ENCODE measurements at regions not wholly inside any gene's neighbourhood (a gene's known extent, or its start where the extent isn't known, plus 50 kb on each side); places are given as distances from the start of the nearest gene placed in this dataset.

- H3K4me3 Mint-ChIP-seq: no peak overlapping the region
- peaks cover 0 to 6% (median 2%) of the 10 kb centered on the region in 3 donors for H3K27me3 Mint-ChIP-seq (ENCODE audit: low read depth in 3 of 3)
- no peak for DNase-seq
- H3K4me1 Mint-ChIP-seq: peaks cover 0 to 1% of the 10 kb centered on the region in 2 donors
- H3K9me3 Mint-ChIP-seq: peaks cover 0 to 7% (median 0%) of the 10 kb centered on the region in 6 donors
- no peaks in the 10 kb centered on the region for H3K36me3 Mint-ChIP-seq
- H3K27ac Mint-ChIP-seq: no peak overlapping the region
Observed at GRCh38 chr5:38655691-38656090, 99.2 kb upstream of the LIFR start.

- no peak for DNase-seq
- no peaks in the 10 kb centered on the region for H3K36me3 Mint-ChIP-seq
- H3K4me1 Mint-ChIP-seq: no peaks in the 10 kb centered on the region
- no peak overlapping the region for H3K27ac Mint-ChIP-seq
- H3K4me3 Mint-ChIP-seq: no peak overlapping the region
- peaks cover 2 to 6% (median 4%) of the 10 kb centered on the region in 3 donors for H3K27me3 Mint-ChIP-seq (ENCODE audit: low read depth in 3 of 3)
- H3K9me3 Mint-ChIP-seq: peaks cover 0 to 7% (median 0%) of the 10 kb centered on the region in 6 donors
Observed at GRCh38 chr5:38656568-38656967, 100.1 kb upstream of the LIFR start.

GRCh38 chr5:38657020-38657419 is 100.6 kb upstream of the LIFR start:
- no peak for DNase-seq
- no peaks in the 10 kb centered on the region for H3K4me1 Mint-ChIP-seq
- no peak overlapping the region for H3K27ac Mint-ChIP-seq
- H3K4me3 Mint-ChIP-seq: no peak overlapping the region
- peaks cover 2 to 6% (median 4%) of the 10 kb centered on the region in 3 donors for H3K27me3 Mint-ChIP-seq (ENCODE audit: low read depth in 3 of 3)
- peaks cover 0 to 6% (median 0%) of the 10 kb centered on the region in 6 donors for H3K9me3 Mint-ChIP-seq
- H3K36me3 Mint-ChIP-seq: no peaks in the 10 kb centered on the region

GRCh38 chr5:38660194-38660668 is 103.8 kb upstream of the LIFR start:
- Mint-ChIP-seq H3K4me1 (no peaks in the 10 kb centered on the region), H3K27ac (no peak overlapping the region), H3K4me3 (no peak overlapping the region), H3K36me3 (no peaks in the 10 kb centered on the region), H3K27me3 (ENCODE audit: low read depth in 3 of 3) (peaks cover 4 to 6% (median 4%) of the 10 kb centered on the region in 3 donors), H3K9me3 (peaks cover 0 to 3% (median 0%) of the 10 kb centered on the region in 6 donors)
- no peak for DNase-seq

GRCh38 chr5:38662090-38662489 is 105.6 kb upstream of the LIFR start:
- no peaks in the 10 kb centered on the region for H3K36me3 Mint-ChIP-seq
- H3K27ac Mint-ChIP-seq: no peak overlapping the region
- H3K27me3 Mint-ChIP-seq (ENCODE audit: low read depth in 3 of 3): peaks cover 4 to 6% (median 6%) of the 10 kb centered on the region in 3 donors
- DNase-seq: no peak
- peaks cover 0 to 3% (median 0%) of the 10 kb centered on the region in 6 donors for H3K9me3 Mint-ChIP-seq
- H3K4me1 Mint-ChIP-seq: no peaks in the 10 kb centered on the region
- H3K4me3 Mint-ChIP-seq: no peak overlapping the region

GRCh38 chr5:38663249-38663648 is 106.8 kb upstream of the LIFR start:
- no peaks in the 10 kb centered on the region for H3K36me3 Mint-ChIP-seq
- H3K9me3 Mint-ChIP-seq: peaks cover 0 to 3% (median 0%) of the 10 kb centered on the region in 6 donors
- H3K4me3 Mint-ChIP-seq: no peak overlapping the region
- DNase-seq: no peak
- H3K4me1 Mint-ChIP-seq: no peaks in the 10 kb centered on the region
- peaks cover 4 to 6% (median 4%) of the 10 kb centered on the region in 3 donors for H3K27me3 Mint-ChIP-seq (ENCODE audit: low read depth in 3 of 3)
- no peak overlapping the region for H3K27ac Mint-ChIP-seq

GRCh38 chr5:38666668-38667498 is 110.4 kb upstream of the LIFR start:
- no peaks in the 10 kb centered on the region for H3K36me3 Mint-ChIP-seq
- no peak overlapping the region for H3K27ac Mint-ChIP-seq

GRCh38 chr5:38667499-38667776 is 111.0 kb upstream of the LIFR start:
- Mint-ChIP-seq H3K27me3 (ENCODE audit: low read depth in 3 of 3) (peaks cover 2 to 5% (median 2%) of the 10 kb centered on the region in 3 donors), H3K4me1 (no peaks in the 10 kb centered on the region), H3K36me3 (no peaks in the 10 kb centered on the region), H3K27ac (no peak overlapping the region), H3K4me3 (no peak overlapping the region), H3K9me3 (no peaks in the 10 kb centered on the region)
- no peak for DNase-seq

More at GRCh38 chr5:38666668-38667498, 110.4 kb upstream of the LIFR start:
- no peak overlapping the region for H3K4me3 Mint-ChIP-seq
- no peaks in the 10 kb centered on the region for H3K4me1 Mint-ChIP-seq
- H3K9me3 Mint-ChIP-seq: no peaks in the 10 kb centered on the region
- peaks cover 2 to 5% (median 2%) of the 10 kb centered on the region in 3 donors for H3K27me3 Mint-ChIP-seq (ENCODE audit: low read depth in 3 of 3)
- DNase-seq: no peak

GRCh38 chr5:38669361-38669880 is 113.0 kb upstream of the LIFR start:
- Mint-ChIP-seq H3K9me3 (no peaks in the 10 kb centered on the region), H3K4me3 (no peak overlapping the region), H3K27ac (no peak overlapping the region), H3K27me3 (ENCODE audit: low read depth in 3 of 3) (peaks cover 0 to 8% (median 2%) of the 10 kb centered on the region in 3 donors), H3K36me3 (no peaks in the 10 kb centered on the region), H3K4me1 (no peaks in the 10 kb centered on the region)
- no peak for DNase-seq

- Mint-ChIP-seq H3K4me3 (no peak overlapping the region), H3K27me3 (ENCODE audit: low read depth in 3 of 3) (peaks cover 0 to 8% (median 2%) of the 10 kb centered on the region in 3 donors), H3K4me1 (no peaks in the 10 kb centered on the region), H3K36me3 (no peaks in the 10 kb centered on the region), H3K9me3 (no peaks in the 10 kb centered on the region), H3K27ac (no peak overlapping the region)
- DNase-seq: no peak
Observed at GRCh38 chr5:38670066-38670465, 113.6 kb upstream of the LIFR start.

- H3K36me3 Mint-ChIP-seq: no peaks in the 10 kb centered on the region
- no peak for DNase-seq
- no peak overlapping the region for H3K4me3 Mint-ChIP-seq
- H3K9me3 Mint-ChIP-seq: peaks cover 0 to 3% (median 0%) of the 10 kb centered on the region in 6 donors
- H3K4me1 Mint-ChIP-seq: no peaks in the 10 kb centered on the region
- peaks cover 0 to 8% (median 2%) of the 10 kb centered on the region in 3 donors for H3K27me3 Mint-ChIP-seq (ENCODE audit: low read depth in 3 of 3)
- no peak overlapping the region for H3K27ac Mint-ChIP-seq
Observed at GRCh38 chr5:38670878-38671277, 114.4 kb upstream of the LIFR start.

GRCh38 chr5:38672059-38672788 is 115.8 kb upstream of the LIFR start:
- Mint-ChIP-seq H3K27ac (no peak overlapping the region), H3K4me3 (no peak overlapping the region), H3K9me3 (peaks cover 0 to 3% (median 0%) of the 10 kb centered on the region in 6 donors), H3K36me3 (no peaks in the 10 kb centered on the region), H3K27me3 (ENCODE audit: low read depth in 3 of 3) (peaks cover 0 to 8% (median 0%) of the 10 kb centered on the region in 3 donors), H3K4me1 (no peaks in the 10 kb centered on the region)
- no peak for DNase-seq

- no peaks in the 10 kb centered on the region for H3K36me3 Mint-ChIP-seq
- no peak overlapping the region for H3K27ac Mint-ChIP-seq
- H3K9me3 Mint-ChIP-seq: peaks cover 0 to 3% (median 0%) of the 10 kb centered on the region in 6 donors
- no peaks in the 10 kb centered on the region for H3K4me1 Mint-ChIP-seq
- H3K27me3 Mint-ChIP-seq (ENCODE audit: low read depth in 3 of 3): peaks cover 0 to 8% (median 0%) of the 10 kb centered on the region in 3 donors
- H3K4me3 Mint-ChIP-seq: no peak overlapping the region
- DNase-seq: no peak
Observed at GRCh38 chr5:38673671-38674071, 117.2 kb upstream of the LIFR start.

GRCh38 chr5:38675443-38675842 is 119.0 kb upstream of the LIFR start:
- no peaks in the 10 kb centered on the region for H3K36me3 Mint-ChIP-seq
- peaks cover 0 to 3% (median 0%) of the 10 kb centered on the region in 3 donors for H3K27me3 Mint-ChIP-seq (ENCODE audit: low read depth in 3 of 3)

More at GRCh38 chr5:38675443-38675842, 119.0 kb upstream of the LIFR start:
- Mint-ChIP-seq H3K4me3 (no peak overlapping the region), H3K27ac (no peak overlapping the region), H3K4me1 (no peaks in the 10 kb centered on the region), H3K9me3 (peaks cover 0 to 3% (median 0%) of the 10 kb centered on the region in 6 donors)
- no peak for DNase-seq

Measured in immature natural killer cell (primary cell).